ENCODE measurements at regions not wholly inside any gene's neighbourhood (a gene's known extent, or its start where the extent isn't known, plus 50 kb on each side); places are given as distances from the start of the nearest gene placed in this dataset.
"Not testable (repeated sequence)": the region's sequence is repeated elsewhere in the genome, so short reads cannot be mapped to it uniquely, and the experiment has no call there.

- DNase-seq (ENCODE audit: low spot score in 2 of 2) = no peak
- no peaks in the 10 kb centered on the region for H3K9me3 ChIP-seq
- no peak for TF ChIP-seq POLR2AphosphoS5 (IDR thresholded peaks at IDR 0.05)
- no peak for TF ChIP-seq POLR2A (IDR thresholded peaks at IDR 0.05)
- TF ChIP-seq EP300 (IDR thresholded peaks at IDR 0.05) = no peak
- no peak for TF ChIP-seq CTCF (IDR thresholded peaks at IDR 0.05)
- no peaks in the 10 kb centered on the region for H3K4me1 ChIP-seq
- H3K4me3 ChIP-seq = no peak overlapping the region
- no peak overlapping the region for H3K27ac ChIP-seq
- WGBS = 86% methylated on average over 2 of the region's 2 CpGs
- no peaks in the 10 kb centered on the region for H3K27me3 ChIP-seq
- H3K36me3 ChIP-seq = no peaks in the 10 kb centered on the region
Observed at GRCh38 chr11:41714101-41714500, 254.6 kb upstream of the LRRC4C start.

GRCh38 chr11:41716862-41717261 is 257.4 kb upstream of the LRRC4C start:
- 75% methylated on average over 3 of the region's 3 CpGs for WGBS
- H3K4me1 ChIP-seq = no peaks in the 10 kb centered on the region
- TF ChIP-seq CTCF (IDR thresholded peaks at IDR 0.05) = no peak
- TF ChIP-seq EP300 (IDR thresholded peaks at IDR 0.05) = no peak
- TF ChIP-seq POLR2A (IDR thresholded peaks at IDR 0.05) = no peak
- TF ChIP-seq POLR2AphosphoS5 (IDR thresholded peaks at IDR 0.05) = no peak
- no peak for DNase-seq (ENCODE audit: low spot score in 2 of 2)
- no peak overlapping the region for H3K27ac ChIP-seq
- no peak overlapping the region for H3K4me3 ChIP-seq
- no peaks in the 10 kb centered on the region for H3K36me3 ChIP-seq
- no peaks in the 10 kb centered on the region for H3K9me3 ChIP-seq
- no peaks in the 10 kb centered on the region for H3K27me3 ChIP-seq

DNA sequence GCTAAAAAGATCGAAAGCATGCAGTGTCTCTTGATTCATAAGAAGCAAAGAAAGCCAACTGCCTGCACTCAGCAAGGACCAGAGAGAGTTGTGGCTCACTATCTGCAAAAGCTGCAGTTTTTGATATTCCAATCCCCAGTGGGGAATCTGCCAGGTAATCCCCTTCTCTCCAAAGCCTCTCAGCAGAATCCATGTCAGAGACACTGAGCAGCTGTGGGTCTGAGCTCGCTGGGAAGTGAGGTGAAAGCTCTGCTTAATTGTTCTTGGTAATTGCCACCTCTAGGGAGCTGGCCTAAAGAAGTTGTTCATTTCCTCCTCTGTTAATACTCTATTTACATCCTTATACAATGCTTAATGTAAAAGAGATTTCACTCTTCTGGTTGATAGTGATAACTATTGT is 261.3 kb upstream of the LRRC4C start:
- 78% methylated on average over 2 of the region's 2 CpGs for WGBS
- no peaks in the 10 kb centered on the region for H3K9me3 ChIP-seq
- H3K4me1 ChIP-seq = no peaks in the 10 kb centered on the region
- TF ChIP-seq POLR2A (IDR thresholded peaks at IDR 0.05) (no peak), CTCF (IDR thresholded peaks at IDR 0.05) (no peak), EP300 (IDR thresholded peaks at IDR 0.05) (no peak), POLR2AphosphoS5 (IDR thresholded peaks at IDR 0.05) (no peak)
- DNase-seq (ENCODE audit: low spot score in 2 of 2) = no peak
- no peaks in the 10 kb centered on the region for H3K36me3 ChIP-seq
- no peaks in the 10 kb centered on the region for H3K27me3 ChIP-seq
- H3K4me3 ChIP-seq = no peak overlapping the region
- H3K27ac ChIP-seq = no peak overlapping the region

DNA sequence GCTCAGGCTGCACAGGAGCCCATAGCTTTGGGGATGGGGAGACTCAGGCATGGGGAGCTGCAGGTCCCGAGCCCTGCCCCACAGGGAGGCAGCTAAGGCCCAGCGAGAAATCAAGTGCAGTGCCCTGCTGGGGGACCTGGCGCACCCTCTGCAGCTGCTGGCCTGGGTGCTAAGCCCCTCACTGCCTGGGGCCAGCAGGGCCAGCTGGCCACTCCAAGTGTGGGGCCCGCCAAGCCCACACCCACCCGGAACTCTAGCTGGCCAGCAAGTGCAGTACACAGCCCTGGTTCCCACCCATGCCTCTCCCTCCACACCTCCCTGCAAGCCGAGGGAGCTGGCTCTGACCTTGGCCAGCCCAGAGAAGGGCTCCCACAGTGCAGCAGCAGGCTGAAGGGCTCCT is 268.7 kb upstream of the LRRC4C start:
- not testable (repeated sequence) for H3K27me3 ChIP-seq; H3K4me1 ChIP-seq; H3K27ac ChIP-seq; H3K9me3 ChIP-seq; H3K4me3 ChIP-seq; H3K36me3 ChIP-seq; DNase-seq (ENCODE audit: low spot score in 2 of 2)
- no CpG with 5 or more reads among the region's 6 CpGs for WGBS

DNA sequence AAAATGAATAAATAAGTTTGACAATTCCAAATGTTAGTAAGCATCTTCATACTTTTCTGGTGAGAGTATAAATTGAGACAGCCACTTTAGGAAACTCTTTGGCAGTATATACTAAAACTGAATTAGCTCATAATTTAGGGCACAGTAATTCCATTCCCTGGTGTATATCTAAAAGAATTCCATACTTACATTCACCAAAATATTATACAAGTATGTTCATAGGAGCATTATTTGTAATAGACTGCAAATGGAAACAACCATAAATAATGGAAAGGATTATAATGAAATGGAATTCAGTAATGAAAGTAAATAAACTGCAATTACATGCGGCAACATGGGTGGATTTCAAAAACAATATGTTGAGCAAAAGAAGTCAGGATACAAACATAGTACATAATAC is 315.8 kb upstream of the LRRC4C start:
- Histone ChIP-seq H3K27me3 (no peaks in the 10 kb centered on the region), H3K36me3 (no peaks in the 10 kb centered on the region), H3K4me1 (no peaks in the 10 kb centered on the region), H3K9me3 (no peaks in the 10 kb centered on the region), H3K27ac (no peak overlapping the region), H3K4me3 (no peak overlapping the region)
- WGBS = 62% methylated on average over 1 of the region's 1 CpG
- TF ChIP-seq POLR2AphosphoS5 (IDR thresholded peaks at IDR 0.05) (no peak), CTCF (IDR thresholded peaks at IDR 0.05) (no peak), POLR2A (IDR thresholded peaks at IDR 0.05) (no peak), EP300 (IDR thresholded peaks at IDR 0.05) (no peak)
- DNase-seq (ENCODE audit: low spot score in 2 of 2) = no peak

DNA sequence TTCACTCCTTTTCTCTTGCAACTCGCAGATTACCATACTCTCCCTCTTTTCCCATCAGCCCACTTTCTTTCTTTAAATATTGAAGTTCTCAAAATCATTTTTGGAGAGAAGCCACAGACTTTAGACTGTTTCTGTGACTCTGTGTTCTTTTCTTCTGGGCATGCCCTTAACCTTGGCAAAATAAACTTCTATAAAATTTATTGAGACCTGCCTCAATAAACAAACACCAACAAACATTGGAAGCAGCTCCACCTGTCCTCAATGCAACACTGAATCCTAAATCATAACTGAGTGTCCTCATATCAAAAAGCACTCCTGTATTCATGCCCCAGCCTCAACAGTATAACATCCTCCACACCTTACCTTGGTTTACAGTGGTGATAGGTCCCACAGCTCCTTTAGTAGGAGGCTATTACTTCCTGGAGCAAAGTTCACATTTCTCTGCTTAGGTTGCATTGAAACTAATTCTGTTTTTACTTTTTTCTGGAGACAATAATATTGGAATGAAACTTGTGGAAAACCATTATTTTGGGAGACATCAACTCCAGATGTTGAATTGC is 320.0 kb upstream of the LRRC4C start:
- DNase-seq (ENCODE audit: low spot score in 2 of 2) = no peak
- Histone ChIP-seq H3K36me3 (no peaks in the 10 kb centered on the region), H3K27ac (no peak overlapping the region), H3K4me1 (no peaks in the 10 kb centered on the region), H3K4me3 (no peak overlapping the region), H3K9me3 (no peaks in the 10 kb centered on the region), H3K27me3 (no peaks in the 10 kb centered on the region)
- TF ChIP-seq CTCF (IDR thresholded peaks at IDR 0.05) = no peak
- TF ChIP-seq EP300 (IDR thresholded peaks at IDR 0.05) = no peak
- no peak for TF ChIP-seq POLR2AphosphoS5 (IDR thresholded peaks at IDR 0.05)
- WGBS = 85% methylated on average over 1 of the region's 1 CpG

Data from suprapubic skin (tissue), 4 donors.